HepG2 (cell line): ENCODE measurements at regions not wholly inside any gene's neighbourhood (a gene's known extent, or its start where the extent isn't known, plus 50 kb on each side); places are given as distances from the start of the nearest gene placed in this dataset.

Source experiments
- ATAC-seq: fragments of 200-7000 bp; cut with Tn5 transposase; 3 replicates; pipeline ENCODE4 v1.9.1; 2020; ENCODE audit warnings: mild to moderate bottlenecking, moderate library complexity
- BruUV-seq: library from RNA; stranded (reverse); fragments of 400-500 nt; replicated peaks from 2 replicates; lab custom pipeline; 2021; lab: Mats Ljungman, UMichigan
- CTCF ChIA-PET: fragments of 300-600 bp; formaldehyde crosslinking; extraction: SDS; loops from one replicate; lab custom pipeline; 2021; ENCODE audit warnings: low total read pairs, inconsistent platforms, low intra/inter-chr PET ratio; lab: Yijun Ruan, JAX
- POLR2A ChIA-PET: fragments of 350-600 bp; sonication (Branson Sonifier 250); formaldehyde crosslinking; loops from one replicate; lab custom pipeline; 2020; ENCODE audit warnings: antibody characterized with exemption, inconsistent platforms; lab: Yijun Ruan, JAX
- DNase-seq: peaks from one replicate; pipeline ENCODE4 v3.0.0-alpha.2; 2015; ENCODE audit warnings: low spot score
- FAIRE-seq: peaks from 3 replicates; lab custom pipeline; 2011; peaks lifted over from hg19 to GRCh38; lab: Jason Lieb, UNC
- H2AFZ ChIP-seq: one replicate; pipeline ENCODE4 v1.6.1; 2011; ENCODE audit warnings: low read length, inconsistent platforms
- H3K27ac ChIP-seq: fragments of 300-600 bp; 3 replicates; pipeline ENCODE4 v1.8.0; 2011; ENCODE audit warnings: mixed run types, mild to moderate bottlenecking, mixed read lengths, low read length, inconsistent platforms; ENCODE audit not compliant: insufficient read depth; ENCODE audit errors: extremely low read length
- H3K27me3 ChIP-seq, 2 experiments: fragments of 200-600 bp in 1 of 2; 2 replicates in 1 of 2; 3 replicates in 1 of 2; pipeline versions ENCODE4 v1.6.0 to v1.8.0; 2011; ENCODE audit warnings: low read length in 2 of 2, mild to moderate bottlenecking in 2 of 2, moderate library complexity in 2 of 2, inconsistent platforms in 1 of 2; ENCODE audit not compliant: insufficient read depth in 2 of 2, control insufficient read depth in 1 of 2
- H3K36me3 ChIP-seq, 2 experiments: fragments of 200-600 bp in 1 of 2; replicated peaks in 1 of 2; 2 replicates in 1 of 2; 3 replicates in 1 of 2; pipeline versions ENCODE4 v1.5.1 to v1.8.0; 2011; ENCODE audit warnings: low read length in 2 of 2, inconsistent platforms in 1 of 2; ENCODE audit not compliant: insufficient read depth in 2 of 2, control insufficient read depth in 1 of 2
- H3K4me1 ChIP-seq: 2 replicates; pipeline ENCODE4 v1.5.1; 2012; ENCODE audit warnings: low read length, inconsistent platforms; ENCODE audit not compliant: insufficient read depth
- H3K4me2 ChIP-seq: 2 replicates; pipeline ENCODE4 v1.6.0; 2011; ENCODE audit warnings: low read depth, low read length, inconsistent platforms
- H3K4me3 ChIP-seq, 3 experiments: fragments of 200-600 bp in 1 of 3; sonication (generic), shearing (Covaris generic) in 1 of 3; replicated peaks in 1 of 3; 2 replicates each; pipeline ENCODE4 v1.5.1; 2011 to 2016; ENCODE audit warnings: low read length in 3 of 3, inconsistent platforms in 2 of 3, low read depth in 2 of 3, mild to moderate bottlenecking in 2 of 3, control low read depth in 1 of 3, mixed read lengths in 1 of 3; ENCODE audit not compliant: insufficient read depth in 1 of 3
- H3K79me2 ChIP-seq: one replicate; pipeline ENCODE4 v1.6.1; 2011; ENCODE audit warnings: low read length, inconsistent platforms; ENCODE audit not compliant: insufficient read depth
- H3K9ac ChIP-seq: 2 replicates; pipeline ENCODE4 v1.6.0; 2011; ENCODE audit warnings: mild to moderate bottlenecking, low read depth, low read length, inconsistent platforms; ENCODE audit not compliant: insufficient read depth
- H3K9me3 ChIP-seq: 2 replicates; pipeline ENCODE4 v1.5.1; 2012; ENCODE audit warnings: mild to moderate bottlenecking, low read length
- H4K20me1 ChIP-seq: 2 replicates; pipeline ENCODE4 v1.6.0; 2011; ENCODE audit warnings: inconsistent platforms, mild to moderate bottlenecking, low read length, moderate library complexity; ENCODE audit not compliant: insufficient read depth
- CEBPB ChIP-seq: IDR thresholded peaks from 2 replicates; pipeline ENCODE4 v1.6.1; 2011; ENCODE audit warnings: low read depth, low read length, improper control_type of control experiment, borderline replicate concordance
- FOSL2 ChIP-seq: sonication (generic); formaldehyde crosslinking; IDR thresholded peaks from 2 replicates; pipeline ENCODE4 v1.4.0; 2020; ENCODE audit warnings: missing genetic modification reagents
- FOXA3 ChIP-seq: IDR thresholded peaks from 2 replicates; pipeline ENCODE4 v1.6.1; 2016; ENCODE audit warnings: missing genetic modification reagents, missing compliant biosample characterization
- GATAD2A ChIP-seq: IDR thresholded peaks from 2 replicates; pipeline ENCODE4 v1.6.1; 2016
- ISL2 ChIP-seq: sonication (generic); formaldehyde crosslinking; IDR thresholded peaks from 2 replicates; pipeline ENCODE4 v1.5.0; 2020; ENCODE audit warnings: missing genetic modification reagents
- REPIN1 ChIP-seq: sonication (generic); formaldehyde crosslinking; IDR thresholded peaks from 2 replicates; pipeline ENCODE4 v1.8.0; 2022; ENCODE audit warnings: missing genetic modification reagents, low read depth, mild to moderate bottlenecking, borderline replicate concordance
- RFXAP ChIP-seq: sonication (generic); formaldehyde crosslinking; IDR thresholded peaks from 2 replicates; pipeline ENCODE4 v1.4.0; 2020; ENCODE audit warnings: missing genetic modification reagents, borderline replicate concordance
- SKI ChIP-seq: fragments of 450-650 bp; IDR thresholded peaks from one replicate; pipeline ENCODE4 v1.6.1; 2018; ENCODE audit warnings: mild to moderate bottlenecking; ENCODE audit not compliant: partially characterized antibody
- SKIL ChIP-seq: sonication (generic); formaldehyde crosslinking; IDR thresholded peaks from 2 replicates; pipeline ENCODE4 v1.8.0; 2022; ENCODE audit warnings: missing genetic modification reagents, mild to moderate bottlenecking, moderate library complexity, borderline replicate concordance
- SMAD3 ChIP-seq: sonication (generic); formaldehyde crosslinking; IDR thresholded peaks from 2 replicates; pipeline ENCODE4 v1.4.0; 2020; ENCODE audit warnings: missing genetic modification reagents
- SOX5 ChIP-seq: IDR thresholded peaks from 2 replicates; pipeline ENCODE4 v1.6.1; 2016; ENCODE audit warnings: borderline replicate concordance
- TBL1XR1 ChIP-seq: fragments of 150-350 bp; IDR thresholded peaks from 2 replicates; pipeline ENCODE4 v1.6.1; 2014; ENCODE audit warnings: borderline replicate concordance, low read length; ENCODE audit not compliant: partially characterized antibody
- TCF7 ChIP-seq: sonication (generic); IDR thresholded peaks from 2 replicates; pipeline ENCODE4 v1.6.1; 2016; ENCODE audit warnings: antibody characterized with exemption, low read depth
- YEATS2 ChIP-seq: sonication (generic); formaldehyde crosslinking; IDR thresholded peaks from 2 replicates; pipeline ENCODE4 v1.4.0; 2020; ENCODE audit warnings: missing genetic modification reagents, borderline replicate concordance
- ZNF720 ChIP-seq: sonication (generic); formaldehyde crosslinking; IDR thresholded peaks from 2 replicates; pipeline ENCODE4 v1.4.0; 2020; ENCODE audit warnings: missing genetic modification reagents
- ZSCAN9 ChIP-seq: IDR thresholded peaks from 2 replicates; pipeline ENCODE4 v1.6.1; 2016; ENCODE audit warnings: borderline replicate concordance
- WGBS: methylation state at CpG from one replicate; pipeline ENCODE4 v1.1.6; 2017; ENCODE audit warnings: low lambda C conversion rate; 5-methylcytosine and 5-hydroxymethylcytosine counted together
- in situ Hi-C: cut with HindIII; loops from 2 replicates; pipeline ENCODE4 v1.10.0; 2017; ENCODE audit warnings: low pct_unique_long_range_greater_than_20kb; ENCODE audit not compliant: extremely low pct_ligation_motif_present
- intact Hi-C: fragments of 100-400 bp; cut with micrococcal nuclease; formaldehyde crosslinking; loops from one replicate; pipeline ENCODE4 v1.10.0; 2022; ENCODE audit not compliant: unreplicated experiment
- TF ChIP-seq, protein P1 (sequence below): sonication (generic); formaldehyde crosslinking; IDR thresholded peaks from 2 replicates; pipeline ENCODE4 v1.4.0; 2020; ENCODE audit warnings: missing genetic modification reagents, borderline replicate concordance
- TF ChIP-seq, protein P2 (sequence below): sonication (generic); formaldehyde crosslinking; IDR thresholded peaks from 2 replicates; pipeline ENCODE4 v1.4.0; 2020; ENCODE audit warnings: missing genetic modification reagents
- TF ChIP-seq, protein P3 (sequence below): IDR thresholded peaks from 2 replicates; pipeline ENCODE4 v1.4.0; 2020; ENCODE audit warnings: mild to moderate bottlenecking, missing genetic modification reagents

DNA sequence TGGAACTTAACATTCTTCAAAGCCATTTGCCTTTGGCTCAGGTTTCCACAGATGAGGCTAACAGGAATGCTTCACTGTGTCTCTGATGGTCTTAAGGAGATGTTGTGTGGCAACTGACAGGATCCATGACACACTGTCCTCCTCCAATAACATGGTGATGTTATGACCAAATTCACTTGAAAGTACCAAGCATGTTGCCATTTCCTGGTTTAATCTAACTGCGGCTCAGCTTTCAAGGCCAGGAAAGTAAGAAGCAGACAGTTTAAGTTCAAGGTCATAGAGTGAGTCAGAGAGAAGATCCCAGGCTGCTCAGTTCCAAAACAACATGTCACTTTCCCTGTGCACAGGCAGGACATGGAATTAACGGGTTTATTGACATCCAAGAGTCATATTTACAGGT lies 513.6 kb downstream of the STK39 start:
- H3K79me2 ChIP-seq, result no peaks in the 10 kb centered on the region
- no peaks in the 10 kb centered on the region for H3K27me3 ChIP-seq
- H3K9me3 ChIP-seq, result no peaks in the 10 kb centered on the region
- no peaks in the 10 kb centered on the region for H4K20me1 ChIP-seq
- no peaks in the 10 kb centered on the region for H3K36me3 ChIP-seq
- no peak overlapping the region for H3K4me3 ChIP-seq
- intact Hi-C loops, result no loop called here
- H3K9ac ChIP-seq, result no peak overlapping the region
- no peak overlapping the region for H3K4me2 ChIP-seq
- FAIRE-seq, result no peak
- POLR2A ChIA-PET, result no interaction called here
- no peak overlapping the region for H3K27ac ChIP-seq
- BruUV-seq, result no TSS peak
- peaks cover 11% of the 10 kb centered on the region for H3K4me1 ChIP-seq
- no peak overlapping the region for H2AFZ ChIP-seq
- peak; percentile 63; the same call in 2 of the 3 replicates for ATAC-seq
- peak; percentile 77 for DNase-seq
- in situ Hi-C loops, result no loop called here
- CTCF ChIA-PET, result no interaction called here
- WGBS, result 2% methylated on average over 2 of the region's 2 CpGs
- TF ChIP-seq SOX5 (CRISPR knock-in tag), result peak; percentile 34; the same call in 1 of the 2 replicates
- no peak for TF ChIP-seq ISL2 (CRISPR knock-in tag)
- no peak for TF ChIP-seq CEBPB
- no peak for TF ChIP-seq ZNF720 (CRISPR knock-in tag)
- TF ChIP-seq TCF7, result peak; percentile 27
- peak; percentile 63; the same call in 1 of the 2 replicates for TF ChIP-seq SKIL (CRISPR knock-in tag)
- peak; percentile 27; the same call in 1 of the 2 replicates for TF ChIP-seq YEATS2
- peak; percentile 96 for TF ChIP-seq FOSL2 (CRISPR knock-in tag)
- TF ChIP-seq TBL1XR1, result peak; percentile 84
- TF ChIP-seq, protein P1, sequence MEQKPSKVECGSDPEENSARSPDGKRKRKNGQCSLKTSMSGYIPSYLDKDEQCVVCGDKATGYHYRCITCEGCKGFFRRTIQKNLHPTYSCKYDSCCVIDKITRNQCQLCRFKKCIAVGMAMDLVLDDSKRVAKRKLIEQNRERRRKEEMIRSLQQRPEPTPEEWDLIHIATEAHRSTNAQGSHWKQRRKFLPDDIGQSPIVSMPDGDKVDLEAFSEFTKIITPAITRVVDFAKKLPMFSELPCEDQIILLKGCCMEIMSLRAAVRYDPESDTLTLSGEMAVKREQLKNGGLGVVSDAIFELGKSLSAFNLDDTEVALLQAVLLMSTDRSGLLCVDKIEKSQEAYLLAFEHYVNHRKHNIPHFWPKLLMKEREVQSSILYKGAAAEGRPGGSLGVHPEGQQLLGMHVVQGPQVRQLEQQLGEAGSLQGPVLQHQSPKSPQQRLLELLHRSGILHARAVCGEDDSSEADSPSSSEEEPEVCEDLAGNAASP (CRISPR knock-in tag), result peak; percentile 37; the same call in 1 of the 2 replicates
- 0 out of 2 replicates have a peak, but pooled peaks have one; percentile 53 for TF ChIP-seq FOXA3 (CRISPR knock-in tag)
- TF ChIP-seq SKI, result peak; percentile 92
- TF ChIP-seq, protein P2, sequence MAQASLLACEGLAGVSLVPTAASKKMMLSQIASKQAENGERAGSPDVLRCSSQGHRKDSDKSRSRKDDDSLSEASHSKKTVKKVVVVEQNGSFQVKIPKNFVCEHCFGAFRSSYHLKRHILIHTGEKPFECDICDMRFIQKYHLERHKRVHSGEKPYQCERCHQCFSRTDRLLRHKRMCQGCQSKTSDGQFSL, result no peak
- TF ChIP-seq, protein P3, sequence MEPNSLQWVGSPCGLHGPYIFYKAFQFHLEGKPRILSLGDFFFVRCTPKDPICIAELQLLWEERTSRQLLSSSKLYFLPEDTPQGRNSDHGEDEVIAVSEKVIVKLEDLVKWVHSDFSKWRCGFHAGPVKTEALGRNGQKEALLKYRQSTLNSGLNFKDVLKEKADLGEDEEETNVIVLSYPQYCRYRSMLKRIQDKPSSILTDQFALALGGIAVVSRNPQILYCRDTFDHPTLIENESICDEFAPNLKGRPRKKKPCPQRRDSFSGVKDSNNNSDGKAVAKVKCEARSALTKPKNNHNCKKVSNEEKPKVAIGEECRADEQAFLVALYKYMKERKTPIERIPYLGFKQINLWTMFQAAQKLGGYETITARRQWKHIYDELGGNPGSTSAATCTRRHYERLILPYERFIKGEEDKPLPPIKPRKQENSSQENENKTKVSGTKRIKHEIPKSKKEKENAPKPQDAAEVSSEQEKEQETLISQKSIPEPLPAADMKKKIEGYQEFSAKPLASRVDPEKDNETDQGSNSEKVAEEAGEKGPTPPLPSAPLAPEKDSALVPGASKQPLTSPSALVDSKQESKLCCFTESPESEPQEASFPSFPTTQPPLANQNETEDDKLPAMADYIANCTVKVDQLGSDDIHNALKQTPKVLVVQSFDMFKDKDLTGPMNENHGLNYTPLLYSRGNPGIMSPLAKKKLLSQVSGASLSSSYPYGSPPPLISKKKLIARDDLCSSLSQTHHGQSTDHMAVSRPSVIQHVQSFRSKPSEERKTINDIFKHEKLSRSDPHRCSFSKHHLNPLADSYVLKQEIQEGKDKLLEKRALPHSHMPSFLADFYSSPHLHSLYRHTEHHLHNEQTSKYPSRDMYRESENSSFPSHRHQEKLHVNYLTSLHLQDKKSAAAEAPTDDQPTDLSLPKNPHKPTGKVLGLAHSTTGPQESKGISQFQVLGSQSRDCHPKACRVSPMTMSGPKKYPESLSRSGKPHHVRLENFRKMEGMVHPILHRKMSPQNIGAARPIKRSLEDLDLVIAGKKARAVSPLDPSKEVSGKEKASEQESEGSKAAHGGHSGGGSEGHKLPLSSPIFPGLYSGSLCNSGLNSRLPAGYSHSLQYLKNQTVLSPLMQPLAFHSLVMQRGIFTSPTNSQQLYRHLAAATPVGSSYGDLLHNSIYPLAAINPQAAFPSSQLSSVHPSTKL (CRISPR knock-in tag), result peak; percentile 95
- TF ChIP-seq ZSCAN9 (CRISPR knock-in tag), result 0 out of 2 replicates have a peak, but pooled peaks have one; percentile 36
- 0 out of 2 replicates have a peak, but pooled peaks have one; percentile 19 for TF ChIP-seq SMAD3
- TF ChIP-seq REPIN1 (CRISPR knock-in tag), result no peak
- peak; percentile 68; the same call in 1 of the 2 replicates for TF ChIP-seq GATAD2A (CRISPR knock-in tag)
- no peak for TF ChIP-seq RFXAP (CRISPR knock-in tag)
